Ishikawa (cell line): ENCODE measurements at regions not wholly inside any gene's neighbourhood (a gene's known extent, or its start where the extent isn't known, plus 50 kb on each side); places are given as distances from the start of the nearest gene placed in this dataset.

Experiments
- CEBPB ChIP-seq: IDR thresholded peaks from 2 replicates; pipeline ENCODE4 v1.6.1; 2012
- CREB1 ChIP-seq: IDR thresholded peaks from 2 replicates; pipeline ENCODE4 v1.6.1; 2012; ENCODE audit warnings: low read depth
- EGR1 ChIP-seq: IDR thresholded peaks from 2 replicates; pipeline ENCODE4 v1.6.1; 2012
- EP300 ChIP-seq: IDR thresholded peaks from 2 replicates; pipeline ENCODE4 v1.6.1; 2012; ENCODE audit warnings: borderline replicate concordance
- FOXM1 ChIP-seq: IDR thresholded peaks from 2 replicates; pipeline ENCODE4 v1.6.1; 2012; ENCODE audit warnings: low read depth, borderline replicate concordance
- MAX ChIP-seq: IDR thresholded peaks from 2 replicates; pipeline ENCODE4 v1.6.1; 2012
- NFIC ChIP-seq: IDR thresholded peaks from 2 replicates; pipeline ENCODE4 v1.6.1; 2012
- RAD21 ChIP-seq: IDR thresholded peaks from 2 replicates; pipeline ENCODE4 v1.6.1; 2012; ENCODE audit warnings: low read depth
- REST ChIP-seq: IDR thresholded peaks from 2 replicates; pipeline ENCODE4 v1.6.1; 2012; ENCODE audit warnings: low read depth, mild to moderate bottlenecking
- TAF1 ChIP-seq: IDR thresholded peaks from 2 replicates; pipeline ENCODE4 v1.6.1; 2012; ENCODE audit warnings: low read depth, mild to moderate bottlenecking
- YY1 ChIP-seq: IDR thresholded peaks from 2 replicates; pipeline ENCODE4 v1.6.1; 2012; ENCODE audit warnings: low read depth
- ZBTB7A ChIP-seq: IDR thresholded peaks from 2 replicates; pipeline ENCODE4 v1.6.1; 2012; ENCODE audit warnings: low read depth

DNA sequence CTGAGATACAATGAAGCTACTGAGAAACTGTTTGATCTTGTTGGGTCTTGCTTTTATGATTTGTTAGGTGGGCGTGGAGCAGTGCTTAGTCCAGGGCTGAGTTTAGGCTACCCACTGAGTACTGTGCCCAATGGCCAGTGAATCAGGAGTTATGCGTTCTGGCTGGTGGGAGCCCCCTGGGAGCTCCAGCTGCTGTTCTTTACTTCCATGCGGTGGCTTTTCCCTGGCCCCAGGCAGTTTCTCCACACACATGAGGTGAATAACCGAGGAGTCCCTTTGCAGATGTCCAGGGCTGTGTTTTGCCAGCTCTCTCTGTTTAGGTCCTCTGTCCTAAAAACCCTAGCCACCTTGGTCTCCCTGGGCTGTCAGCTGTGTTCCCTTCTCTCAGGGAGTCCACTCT lies 106.5 kb downstream of the KLF13 start:
- TF ChIP-seq REST (no peak), FOXM1 (no peak), CREB1 (no peak), CEBPB (no peak), EP300 (no peak), EGR1 (no peak), RAD21 (no peak), TAF1 (no peak), ZBTB7A (no peak), MAX (no peak), YY1 (no peak), NFIC (no peak)
